MM.1S (cell line): ENCODE measurements at regions not wholly inside any gene's neighbourhood (a gene's known extent, or its start where the extent isn't known, plus 50 kb on each side); places are given as distances from the start of the nearest gene placed in this dataset.

Experiments
- DNase-seq: peaks from one replicate; pipeline ENCODE4 v3.0.0-alpha.2; 2015
- H2AFZ ChIP-seq: fragments of 300-600 bp; sonication (generic); 2 replicates; pipeline ENCODE4 v1.6.0; 2016; ENCODE audit warnings: antibody characterized with exemption, low read length
- H3F3A ChIP-seq: fragments of 300-600 bp; sonication (generic); 2 replicates; pipeline ENCODE4 v1.6.1; 2016; ENCODE audit warnings: mild to moderate bottlenecking, antibody characterized with exemption, low read length, moderate library complexity, mixed read lengths; ENCODE audit not compliant: insufficient read depth
- H3K27ac ChIP-seq: fragments of 300-600 bp; sonication (generic); 2 replicates; pipeline ENCODE4 v1.5.1; 2016; ENCODE audit warnings: mild to moderate bottlenecking, low read length
- H3K27me3 ChIP-seq: fragments of 300-600 bp; sonication (generic); replicated peaks from 2 replicates; pipeline ENCODE4 v1.6.0; 2016; ENCODE audit warnings: low read length; ENCODE audit not compliant: insufficient read depth
- H3K36me3 ChIP-seq: fragments of 300-600 bp; sonication (generic); replicated peaks from 2 replicates; pipeline ENCODE4 v1.6.1; 2016; ENCODE audit warnings: mild to moderate bottlenecking, low read length, mixed read lengths; ENCODE audit not compliant: insufficient read depth
- H3K4me1 ChIP-seq: fragments of 300-600 bp; sonication (generic); 2 replicates; pipeline ENCODE4 v1.6.1; 2016; ENCODE audit warnings: low read length, mixed read lengths
- H3K4me2 ChIP-seq: fragments of 300-600 bp; sonication (generic); 2 replicates; pipeline ENCODE4 v1.6.0; 2016; ENCODE audit warnings: low read depth, low read length
- H3K4me3 ChIP-seq: fragments of 300-600 bp; sonication (generic); 2 replicates; pipeline ENCODE4 v1.5.1; 2016; ENCODE audit warnings: low read length, mixed read lengths
- H3K79me2 ChIP-seq: fragments of 300-600 bp; sonication (generic); 2 replicates; pipeline ENCODE4 v1.6.1; 2016; ENCODE audit warnings: mixed run types, low read length, mixed read lengths
- H3K9ac ChIP-seq: fragments of 300-600 bp; sonication (generic); 2 replicates; pipeline ENCODE4 v1.6.1; 2016; ENCODE audit warnings: low read length, mixed read lengths
- H3K9me2 ChIP-seq: fragments of 300-600 bp; sonication (generic); replicated peaks from 2 replicates; pipeline ENCODE4 v1.6.1; 2016; ENCODE audit warnings: mild to moderate bottlenecking, low read length, mixed read lengths; ENCODE audit not compliant: insufficient read depth
- H3K9me3 ChIP-seq: fragments of 300-600 bp; sonication (generic); replicated peaks from 2 replicates; pipeline ENCODE4 v1.6.1; 2016; ENCODE audit warnings: mild to moderate bottlenecking, low read length, mixed read lengths; ENCODE audit not compliant: insufficient read depth
- H4K20me1 ChIP-seq: fragments of 300-600 bp; sonication (generic); 2 replicates; pipeline ENCODE4 v1.6.1; 2016; ENCODE audit warnings: mild to moderate bottlenecking, low read length, moderate library complexity, mixed read lengths; ENCODE audit not compliant: insufficient read depth
- CTCF ChIP-seq: fragments of 300-600 bp; sonication (generic); IDR thresholded peaks from 2 replicates; pipeline ENCODE4 v1.5.1; 2016; ENCODE audit warnings: antibody characterized with exemption, low read length, mixed read lengths
- EZH2 ChIP-seq: fragments of 300-600 bp; sonication (generic); optimal IDR thresholded peaks from 2 replicates; pipeline ENCODE3; 2017; ENCODE audit warnings: low read depth, mild to moderate bottlenecking, antibody characterized with exemption, low read length, mixed read lengths
- EZH2phosphoT487 ChIP-seq: fragments of 300-600 bp; sonication (generic); IDR thresholded peaks from 2 replicates; pipeline ENCODE4 v1.6.1; 2018; ENCODE audit warnings: antibody characterized with exemption, low read length

DNA sequence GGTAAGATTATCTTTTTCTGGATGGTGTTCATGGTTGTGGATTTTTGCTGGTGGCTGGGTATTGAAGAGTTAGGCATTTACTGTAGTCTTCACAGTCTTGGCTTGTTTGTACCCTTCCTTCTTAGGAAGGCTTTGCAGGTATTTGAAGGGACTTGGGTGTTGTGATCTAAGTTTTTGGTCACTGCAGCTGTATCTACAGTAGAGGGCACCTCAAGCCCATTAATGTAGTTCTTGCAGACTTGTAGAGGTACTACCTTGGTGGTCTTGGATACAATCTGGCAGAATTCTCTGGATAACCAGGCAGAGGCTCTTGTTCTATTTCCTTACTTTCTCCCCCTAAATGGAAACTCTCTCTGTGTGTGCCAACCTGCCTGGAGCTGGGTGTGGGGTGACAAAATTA, 155.8 kb upstream of the BRINP3 start:
- H3K36me3 ChIP-seq: no peaks in the 10 kb centered on the region

DNA sequence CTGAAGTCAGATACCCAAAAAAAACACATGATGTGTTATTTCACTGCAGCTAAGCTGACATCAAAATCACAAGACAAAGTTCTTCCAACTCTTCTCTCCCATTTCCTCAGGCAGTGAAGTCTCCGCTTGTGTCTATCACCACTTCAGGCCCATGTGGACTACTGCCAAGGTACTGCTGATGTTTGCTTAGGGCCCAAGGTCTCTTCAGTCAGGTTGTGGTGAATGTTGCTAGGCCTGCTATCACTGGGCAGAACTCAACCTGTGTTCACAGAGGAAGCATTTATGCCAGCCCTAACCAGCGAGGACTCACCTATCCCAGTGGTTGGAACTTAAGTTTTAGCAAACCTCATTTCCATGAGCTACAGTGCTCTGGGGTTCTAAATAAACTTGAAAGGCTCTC, 156.5 kb upstream of the BRINP3 start:
- Histone ChIP-seq H3K9ac (no peak overlapping the region), H4K20me1 (no peaks in the 10 kb centered on the region), H3K36me3 (no peaks in the 10 kb centered on the region), H3F3A (no peaks in the 10 kb centered on the region), H2AFZ (no peak overlapping the region), H3K27me3 (no peaks in the 10 kb centered on the region), H3K4me1 (no peaks in the 10 kb centered on the region), H3K4me2 (no peak overlapping the region), H3K9me3 (no peaks in the 10 kb centered on the region), H3K9me2 (no peaks in the 10 kb centered on the region), H3K79me2 (no peaks in the 10 kb centered on the region), H3K27ac (no peak overlapping the region), H3K4me3 (no peak overlapping the region)
- no peak for TF ChIP-seq EZH2phosphoT487
- TF ChIP-seq EZH2: no peak
- TF ChIP-seq CTCF: no peak
- DNase-seq: no peak

More for the DNA sequence above, 155.8 kb upstream of the BRINP3 start:
- H3K9me2 ChIP-seq: no peaks in the 10 kb centered on the region
- no peaks in the 10 kb centered on the region for H3K79me2 ChIP-seq
- no peak overlapping the region for H3K4me3 ChIP-seq
- H3K27ac ChIP-seq: no peak overlapping the region
- DNase-seq: no peak
- no peak overlapping the region for H2AFZ ChIP-seq
- H3K4me1 ChIP-seq: no peaks in the 10 kb centered on the region
- no peaks in the 10 kb centered on the region for H3K27me3 ChIP-seq
- H3K9ac ChIP-seq: no peak overlapping the region
- H3F3A ChIP-seq: no peaks in the 10 kb centered on the region
- TF ChIP-seq EZH2: no peak
- H3K4me2 ChIP-seq: no peak overlapping the region
- no peaks in the 10 kb centered on the region for H3K9me3 ChIP-seq
- no peaks in the 10 kb centered on the region for H4K20me1 ChIP-seq

DNA sequence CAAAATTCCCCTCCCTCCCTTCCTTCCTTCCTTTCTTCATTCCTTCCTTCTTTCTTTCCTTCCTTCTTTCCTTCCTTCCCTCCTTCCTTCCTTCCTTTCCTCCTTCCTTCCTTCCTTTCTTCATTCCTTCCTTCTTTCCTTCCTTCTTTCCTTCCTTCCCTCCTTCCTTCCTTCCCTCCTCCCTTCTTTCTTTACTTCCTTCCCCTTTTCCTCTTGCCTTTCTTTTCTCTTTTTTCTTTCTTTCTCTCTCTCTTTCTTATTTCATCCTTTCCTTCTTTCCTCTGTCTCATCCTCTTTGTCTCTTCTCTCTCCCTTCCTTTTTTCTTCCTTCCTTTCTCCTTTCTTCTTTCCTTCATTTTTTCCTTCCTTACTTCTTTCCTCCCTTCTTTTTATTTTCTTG, 171.9 kb upstream of the BRINP3 start:
- Histone ChIP-seq H3K9me2 (no peaks in the 10 kb centered on the region), H3F3A (no peaks in the 10 kb centered on the region), H3K36me3 (no peaks in the 10 kb centered on the region), H3K79me2 (no peaks in the 10 kb centered on the region), H3K9ac (no peak overlapping the region), H3K27me3 (no peaks in the 10 kb centered on the region), H3K4me1 (no peaks in the 10 kb centered on the region), H4K20me1 (no peaks in the 10 kb centered on the region), H3K4me3 (no peak overlapping the region), H3K4me2 (no peak overlapping the region), H2AFZ (no peak overlapping the region), H3K27ac (no peak overlapping the region), H3K9me3 (no peaks in the 10 kb centered on the region)
- DNase-seq: no peak
- TF ChIP-seq EZH2: no peak
- no peak for TF ChIP-seq CTCF
- no peak for TF ChIP-seq EZH2phosphoT487

GRCh38 chr1:190658907-190659306, 181.2 kb upstream of the BRINP3 start:
- TF ChIP-seq EZH2phosphoT487: no peak
- no peak overlapping the region for H3K9ac ChIP-seq
- no peak overlapping the region for H2AFZ ChIP-seq
- no peaks in the 10 kb centered on the region for H3K27me3 ChIP-seq
- no peaks in the 10 kb centered on the region for H3K9me3 ChIP-seq
- no peak overlapping the region for H3K4me2 ChIP-seq
- no peaks in the 10 kb centered on the region for H3K9me2 ChIP-seq
- H3K36me3 ChIP-seq: no peaks in the 10 kb centered on the region
- H3K27ac ChIP-seq: no peak overlapping the region
- no peaks in the 10 kb centered on the region for H4K20me1 ChIP-seq
- H3K4me3 ChIP-seq: no peak overlapping the region
- no peaks in the 10 kb centered on the region for H3F3A ChIP-seq
- H3K79me2 ChIP-seq: no peaks in the 10 kb centered on the region
- H3K4me1 ChIP-seq: no peaks in the 10 kb centered on the region
- DNase-seq: no peak
